CD4-positive, alpha-beta T cell (primary cell): ENCODE measurements at regions not wholly inside any gene's neighbourhood (a gene's known extent, or its start where the extent isn't known, plus 50 kb on each side); places are given as distances from the start of the nearest gene placed in this dataset.

ENCODE experiments used
- ATAC-seq: fragments of 200-7000 bp; cut with Tn5 transposase; one replicate; pipeline ENCODE4 v1.10.0; 2022; ENCODE audit warnings: mild to moderate bottlenecking; ENCODE audit not compliant: poor library complexity
- CTCF ChIA-PET: fragments of 350-600 bp; sonication (Branson Sonifier 250); formaldehyde crosslinking; loops from one replicate; lab custom pipeline; 2021; ENCODE audit warnings: antibody characterized with exemption, inconsistent platforms; lab: Charles Lee
- POLR2A ChIA-PET: fragments of 350-600 bp; sonication (Branson Sonifier 250); formaldehyde crosslinking; loops from one replicate; lab custom pipeline; 2021; ENCODE audit warnings: antibody characterized with exemption, inconsistent platforms; lab: Charles Lee
- DNase-seq, 14 experiments: peaks; one replicate each; pipeline ENCODE4 v3.0.0-alpha.2; 2013 to 2020; ENCODE audit warnings: mixed read lengths in 2 of 14
- H3K27ac ChIP-seq, 2 donors: one replicate each; pipeline versions ENCODE4 v1.5.1 to v1.7.0; 2013; ENCODE audit warnings: low read length in 2 of 2, low read depth in 1 of 2, mild to moderate bottlenecking in 1 of 2
- H3K27me3 ChIP-seq, 2 experiments: 1 replicate in 1 of 2; 2 replicates in 1 of 2; pipeline versions ENCODE4 v1.6.1 to v1.7.0; 2013; ENCODE audit warnings: low read length in 2 of 2, control low read depth in 1 of 2, mild to moderate bottlenecking in 1 of 2, moderate library complexity in 1 of 2; ENCODE audit not compliant: insufficient read depth in 2 of 2, control insufficient read depth in 1 of 2
- H3K36me3 ChIP-seq: one replicate; pipeline ENCODE4 v1.6.1; 2013; ENCODE audit warnings: low read length, control low read depth; ENCODE audit not compliant: insufficient read depth
- H3K4me1 ChIP-seq: one replicate; pipeline ENCODE4 v1.6.1; 2013; ENCODE audit warnings: low read length, control low read depth; ENCODE audit not compliant: insufficient read depth
- H3K4me3 ChIP-seq: one replicate; pipeline ENCODE4 v1.5.1; 2013; ENCODE audit warnings: mild to moderate bottlenecking, low read length, moderate library complexity
- H3K9me3 ChIP-seq, 2 experiments: 1 replicate in 1 of 2; 2 replicates in 1 of 2; pipeline versions ENCODE4 v1.6.1 to v1.7.0; 2013; ENCODE audit warnings: low read length in 2 of 2, mild to moderate bottlenecking in 2 of 2, control low read depth in 1 of 2, moderate library complexity in 1 of 2; ENCODE audit not compliant: control insufficient read depth in 1 of 2, insufficient read depth in 1 of 2
- H3K27ac Mint-ChIP-seq: one replicate; pipeline ENCODE4 v1.8.0; 2020; ENCODE audit warnings: mixed read lengths
- H3K27me3 Mint-ChIP-seq: one replicate; pipeline ENCODE4 v1.8.0; 2021; ENCODE audit warnings: mixed read lengths
- H3K36me3 Mint-ChIP-seq: one replicate; pipeline ENCODE4 v1.8.0; 2021; ENCODE audit warnings: low read depth, mixed read lengths
- H3K4me1 Mint-ChIP-seq: one replicate; pipeline ENCODE4 v1.8.0; 2021; ENCODE audit warnings: low read depth, mixed read lengths
- H3K4me3 Mint-ChIP-seq: one replicate; pipeline ENCODE4 v1.8.0; 2020; ENCODE audit warnings: mild to moderate bottlenecking, mixed read lengths
- H3K9me3 Mint-ChIP-seq: one replicate; pipeline ENCODE4 v1.8.0; 2020; ENCODE audit warnings: mixed read lengths
- intact Hi-C, 2 experiments: fragments of 100-400 bp; cut with DNase I in 1 of 2; cut with micrococcal nuclease in 1 of 2; formaldehyde crosslinking; loops; one replicate each; pipeline versions ENCODE4 v1.15.1 to v1.9.0; 2023 to 2025; cut with DNase I, micrococcal nuclease
- TF ChIP-seq, protein P1 (sequence below): fragments of 200-600 bp; IDR thresholded peaks from one replicate; pipeline ENCODE4 v1.8.0; 2022; ENCODE audit warnings: antibody characterized with exemption, mild to moderate bottlenecking

DNA sequence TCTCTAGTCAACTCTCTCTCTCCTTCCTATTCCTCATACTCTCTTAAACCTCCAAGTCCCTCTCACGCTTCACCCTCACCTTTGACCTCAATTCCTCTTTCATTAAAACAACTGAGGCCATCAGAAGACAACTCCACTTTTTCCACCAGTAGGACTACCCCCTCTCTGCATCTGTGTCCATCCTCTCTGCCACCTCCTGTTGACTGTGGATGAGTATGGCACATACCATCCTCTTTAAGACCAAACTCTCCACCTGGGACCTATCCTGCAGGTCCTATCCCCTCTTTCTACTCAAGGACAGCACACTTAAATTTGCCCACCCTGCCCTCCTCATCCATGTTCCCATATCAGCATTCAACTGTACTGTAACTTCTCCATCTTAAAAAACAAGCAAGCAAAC lies 89.2 kb downstream of the FOXD1 start:
- intact Hi-C loops = no loop called here
- no peak for ATAC-seq
- H3K4me3 ChIP-seq = no peak overlapping the region
- no peaks in the 10 kb centered on the region for H3K36me3 ChIP-seq
- Mint-ChIP-seq H3K27ac (no peak overlapping the region), H3K36me3 (no peaks in the 10 kb centered on the region), H3K9me3 (no peaks in the 10 kb centered on the region), H3K4me3 (no peak overlapping the region), H3K27me3 (peaks cover 59% of the 10 kb centered on the region), H3K4me1 (no peaks in the 10 kb centered on the region)
- POLR2A ChIA-PET = no interaction called here
- H3K9me3 ChIP-seq = no peaks in the 10 kb centered on the region
- DNase-seq = no peak
- CTCF ChIA-PET = no interaction called here
- H3K27ac ChIP-seq = no peak overlapping the region
- TF ChIP-seq, protein P1, sequence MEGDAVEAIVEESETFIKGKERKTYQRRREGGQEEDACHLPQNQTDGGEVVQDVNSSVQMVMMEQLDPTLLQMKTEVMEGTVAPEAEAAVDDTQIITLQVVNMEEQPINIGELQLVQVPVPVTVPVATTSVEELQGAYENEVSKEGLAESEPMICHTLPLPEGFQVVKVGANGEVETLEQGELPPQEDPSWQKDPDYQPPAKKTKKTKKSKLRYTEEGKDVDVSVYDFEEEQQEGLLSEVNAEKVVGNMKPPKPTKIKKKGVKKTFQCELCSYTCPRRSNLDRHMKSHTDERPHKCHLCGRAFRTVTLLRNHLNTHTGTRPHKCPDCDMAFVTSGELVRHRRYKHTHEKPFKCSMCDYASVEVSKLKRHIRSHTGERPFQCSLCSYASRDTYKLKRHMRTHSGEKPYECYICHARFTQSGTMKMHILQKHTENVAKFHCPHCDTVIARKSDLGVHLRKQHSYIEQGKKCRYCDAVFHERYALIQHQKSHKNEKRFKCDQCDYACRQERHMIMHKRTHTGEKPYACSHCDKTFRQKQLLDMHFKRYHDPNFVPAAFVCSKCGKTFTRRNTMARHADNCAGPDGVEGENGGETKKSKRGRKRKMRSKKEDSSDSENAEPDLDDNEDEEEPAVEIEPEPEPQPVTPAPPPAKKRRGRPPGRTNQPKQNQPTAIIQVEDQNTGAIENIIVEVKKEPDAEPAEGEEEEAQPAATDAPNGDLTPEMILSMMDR = no peak
- peaks cover 4 to 12% of the 10 kb centered on the region in 2 experiments for H3K27me3 ChIP-seq
- no peaks in the 10 kb centered on the region for H3K4me1 ChIP-seq

DNA sequence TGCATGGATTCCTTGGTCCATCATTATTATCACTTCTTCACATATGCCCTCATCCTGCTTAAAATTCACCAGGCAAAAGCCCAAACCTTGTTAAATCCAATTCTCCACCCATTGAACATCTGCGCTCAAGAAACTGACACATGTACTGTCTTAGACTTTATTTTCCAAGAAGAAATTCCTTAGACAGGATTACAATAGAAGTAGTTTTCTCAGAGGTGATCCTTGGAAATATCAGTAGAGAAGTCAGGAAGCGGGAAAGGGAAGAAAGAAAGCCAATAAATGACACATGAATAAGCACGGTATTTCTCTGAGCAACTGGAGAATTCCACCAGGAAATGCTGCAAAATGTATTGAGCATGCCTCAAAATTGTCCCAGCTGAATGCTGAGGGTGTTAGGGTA lies 90.2 kb downstream of the FOXD1 start:
- intact Hi-C loops = no loop called here
- H3K4me3 Mint-ChIP-seq = no peak overlapping the region
- Histone ChIP-seq H3K27ac (no peak overlapping the region), H3K36me3 (no peaks in the 10 kb centered on the region), H3K4me1 (no peaks in the 10 kb centered on the region), H3K27me3 (peaks cover 11 to 12% of the 10 kb centered on the region in 2 experiments), H3K4me3 (no peak overlapping the region), H3K9me3 (no peaks in the 10 kb centered on the region)
- no peaks in the 10 kb centered on the region for H3K9me3 Mint-ChIP-seq
- H3K4me1 Mint-ChIP-seq = no peaks in the 10 kb centered on the region
- H3K27me3 Mint-ChIP-seq = peaks cover 61% of the 10 kb centered on the region
- POLR2A ChIA-PET = no interaction called here
- ATAC-seq (no peak), DNase-seq (no peak)
- TF ChIP-seq, protein P1 = no peak
- no peaks in the 10 kb centered on the region for H3K36me3 Mint-ChIP-seq
- H3K27ac Mint-ChIP-seq = no peak overlapping the region
- CTCF ChIA-PET = no interaction called here

DNA sequence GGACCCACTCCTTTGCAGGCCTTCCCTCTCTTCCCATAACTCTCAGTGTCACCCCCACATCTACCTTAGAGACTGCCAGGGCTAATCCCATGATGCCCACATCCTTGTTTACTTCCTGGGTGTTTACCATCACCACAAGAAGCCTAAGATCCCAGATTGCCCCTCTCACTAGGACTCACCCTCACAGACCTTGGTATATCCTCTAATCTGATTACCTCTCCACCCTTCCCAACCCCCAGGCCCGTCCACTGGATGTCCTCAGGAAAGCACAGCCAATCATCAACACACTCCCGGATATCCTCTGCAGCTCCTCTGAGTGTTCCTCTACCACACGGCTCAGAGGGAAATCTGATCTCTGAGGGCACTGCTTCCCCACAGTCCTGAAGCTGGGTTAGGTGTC lies 91.0 kb downstream of the FOXD1 start:
- intact Hi-C loops = no loop called here
- Histone ChIP-seq H3K36me3 (no peaks in the 10 kb centered on the region), H3K4me1 (no peaks in the 10 kb centered on the region), H3K4me3 (no peak overlapping the region), H3K27me3 (peaks cover 15% of the 10 kb centered on the region in 2 experiments), H3K27ac (no peak overlapping the region), H3K9me3 (no peaks in the 10 kb centered on the region)
- Mint-ChIP-seq H3K4me3 (no peak overlapping the region), H3K36me3 (no peaks in the 10 kb centered on the region), H3K4me1 (no peaks in the 10 kb centered on the region), H3K9me3 (no peaks in the 10 kb centered on the region), H3K27ac (no peak overlapping the region), H3K27me3 (peaks cover 65% of the 10 kb centered on the region)
- CTCF ChIA-PET = no interaction called here
- ATAC-seq (no peak), DNase-seq (no peak)
- TF ChIP-seq, protein P1 = no peak
- POLR2A ChIA-PET = no interaction called here
